ENCODE measurements at regions not wholly inside any gene's neighbourhood (a gene's known extent, or its start where the extent isn't known, plus 50 kb on each side); places are given as distances from the start of the nearest gene placed in this dataset.

DNA sequence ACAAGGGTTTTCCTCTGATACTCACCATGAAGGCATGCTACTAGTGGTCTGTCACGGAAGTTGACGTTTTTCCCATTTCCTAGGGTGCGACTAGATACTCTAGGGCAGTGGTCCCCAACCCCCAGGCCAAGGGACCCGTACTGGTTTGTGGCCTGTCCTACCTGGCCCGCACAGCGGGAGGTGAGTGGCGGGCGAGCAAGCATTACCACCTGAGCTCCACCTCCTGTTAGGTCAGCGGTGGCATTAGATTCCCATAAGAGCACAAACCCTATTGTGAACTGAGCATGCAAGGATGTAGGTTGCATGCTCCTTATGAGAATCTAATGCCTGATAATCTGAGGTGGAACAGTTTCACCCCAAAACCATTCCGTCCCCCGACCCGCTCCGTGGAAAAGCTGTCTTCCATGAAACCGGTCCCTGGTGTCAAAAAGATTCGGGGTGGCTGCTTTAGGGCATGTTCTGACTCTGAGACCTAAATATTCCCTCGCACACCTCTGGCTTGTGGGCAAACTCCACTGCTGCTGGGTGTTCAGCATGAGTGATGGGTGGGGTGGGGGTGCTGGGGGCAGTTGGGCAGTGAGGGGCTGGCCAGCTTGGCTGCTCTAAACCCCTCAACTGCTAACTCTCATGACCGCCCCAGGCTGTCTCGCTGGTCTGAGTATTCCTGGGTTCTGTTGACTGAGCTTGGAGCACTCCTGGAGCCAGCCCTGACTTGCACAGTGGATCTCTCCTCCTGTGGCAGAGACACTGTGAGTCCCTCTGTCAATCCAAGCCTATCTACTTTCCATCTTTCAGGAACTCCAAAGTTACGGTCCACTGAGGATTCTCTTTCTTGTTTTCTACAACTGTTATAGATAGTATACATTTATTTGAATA lies 78.3 kb upstream of the NEK6 start:
- CTCF ChIA-PET: no interaction called here
- H3K27ac ChIP-seq (ENCODE audit: low read length): no peak overlapping the region

DNA sequence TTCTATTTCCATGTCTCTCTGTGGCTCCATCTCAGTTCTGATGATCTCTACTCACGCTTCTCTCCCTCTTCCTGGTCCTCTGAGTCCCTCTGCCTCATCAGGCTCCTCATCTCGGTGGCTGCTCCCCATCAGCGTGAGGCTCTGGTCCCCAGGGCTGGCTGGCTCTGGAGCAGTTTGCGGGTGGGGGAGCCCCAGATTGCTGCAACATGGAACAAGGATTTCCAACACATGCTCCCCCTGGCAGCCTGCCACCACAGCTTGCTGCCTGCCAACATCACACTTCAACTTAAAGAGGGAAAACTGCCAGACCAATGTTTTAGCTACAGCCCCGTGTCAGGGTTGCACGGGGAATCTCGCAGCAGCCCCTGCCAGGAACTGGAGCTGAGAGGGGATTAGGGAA lies 77.2 kb upstream of the NEK6 start:
- in situ Hi-C loops (cut with HindIII; ENCODE audit: low pct_unique_long_range_greater_than_20kb, low sequenced_read_pairs): no loop called here
- no TSS peak for BruUV-seq (replicated peaks)
- TF ChIP-seq, protein P1, sequence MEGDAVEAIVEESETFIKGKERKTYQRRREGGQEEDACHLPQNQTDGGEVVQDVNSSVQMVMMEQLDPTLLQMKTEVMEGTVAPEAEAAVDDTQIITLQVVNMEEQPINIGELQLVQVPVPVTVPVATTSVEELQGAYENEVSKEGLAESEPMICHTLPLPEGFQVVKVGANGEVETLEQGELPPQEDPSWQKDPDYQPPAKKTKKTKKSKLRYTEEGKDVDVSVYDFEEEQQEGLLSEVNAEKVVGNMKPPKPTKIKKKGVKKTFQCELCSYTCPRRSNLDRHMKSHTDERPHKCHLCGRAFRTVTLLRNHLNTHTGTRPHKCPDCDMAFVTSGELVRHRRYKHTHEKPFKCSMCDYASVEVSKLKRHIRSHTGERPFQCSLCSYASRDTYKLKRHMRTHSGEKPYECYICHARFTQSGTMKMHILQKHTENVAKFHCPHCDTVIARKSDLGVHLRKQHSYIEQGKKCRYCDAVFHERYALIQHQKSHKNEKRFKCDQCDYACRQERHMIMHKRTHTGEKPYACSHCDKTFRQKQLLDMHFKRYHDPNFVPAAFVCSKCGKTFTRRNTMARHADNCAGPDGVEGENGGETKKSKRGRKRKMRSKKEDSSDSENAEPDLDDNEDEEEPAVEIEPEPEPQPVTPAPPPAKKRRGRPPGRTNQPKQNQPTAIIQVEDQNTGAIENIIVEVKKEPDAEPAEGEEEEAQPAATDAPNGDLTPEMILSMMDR (IDR thresholded peaks at IDR 0.05): no peak
- TF ChIP-seq POLR2AphosphoS5 (IDR thresholded peaks at IDR 0.05; ENCODE audit: low read depth, low read length) (no peak), TCF7L2 (IDR thresholded peaks at IDR 0.05; ENCODE audit: low read depth, low read length) (no peak), SIN3A (IDR thresholded peaks at IDR 0.05; ENCODE audit: borderline replicate concordance, insufficient read depth, low read depth, low read length) (no peak)
- TF ChIP-seq, protein P2, sequence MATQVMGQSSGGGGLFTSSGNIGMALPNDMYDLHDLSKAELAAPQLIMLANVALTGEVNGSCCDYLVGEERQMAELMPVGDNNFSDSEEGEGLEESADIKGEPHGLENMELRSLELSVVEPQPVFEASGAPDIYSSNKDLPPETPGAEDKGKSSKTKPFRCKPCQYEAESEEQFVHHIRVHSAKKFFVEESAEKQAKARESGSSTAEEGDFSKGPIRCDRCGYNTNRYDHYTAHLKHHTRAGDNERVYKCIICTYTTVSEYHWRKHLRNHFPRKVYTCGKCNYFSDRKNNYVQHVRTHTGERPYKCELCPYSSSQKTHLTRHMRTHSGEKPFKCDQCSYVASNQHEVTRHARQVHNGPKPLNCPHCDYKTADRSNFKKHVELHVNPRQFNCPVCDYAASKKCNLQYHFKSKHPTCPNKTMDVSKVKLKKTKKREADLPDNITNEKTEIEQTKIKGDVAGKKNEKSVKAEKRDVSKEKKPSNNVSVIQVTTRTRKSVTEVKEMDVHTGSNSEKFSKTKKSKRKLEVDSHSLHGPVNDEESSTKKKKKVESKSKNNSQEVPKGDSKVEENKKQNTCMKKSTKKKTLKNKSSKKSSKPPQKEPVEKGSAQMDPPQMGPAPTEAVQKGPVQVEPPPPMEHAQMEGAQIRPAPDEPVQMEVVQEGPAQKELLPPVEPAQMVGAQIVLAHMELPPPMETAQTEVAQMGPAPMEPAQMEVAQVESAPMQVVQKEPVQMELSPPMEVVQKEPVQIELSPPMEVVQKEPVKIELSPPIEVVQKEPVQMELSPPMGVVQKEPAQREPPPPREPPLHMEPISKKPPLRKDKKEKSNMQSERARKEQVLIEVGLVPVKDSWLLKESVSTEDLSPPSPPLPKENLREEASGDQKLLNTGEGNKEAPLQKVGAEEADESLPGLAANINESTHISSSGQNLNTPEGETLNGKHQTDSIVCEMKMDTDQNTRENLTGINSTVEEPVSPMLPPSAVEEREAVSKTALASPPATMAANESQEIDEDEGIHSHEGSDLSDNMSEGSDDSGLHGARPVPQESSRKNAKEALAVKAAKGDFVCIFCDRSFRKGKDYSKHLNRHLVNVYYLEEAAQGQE (IDR thresholded peaks at IDR 0.05; ENCODE audit: insufficient read depth in 1 of 2, low read depth in 2 of 2, low read length in 1 of 2): no peak
- intact Hi-C loops (cut with micrococcal nuclease; ENCODE audit: unreplicated experiment): no loop called here
- Histone ChIP-seq H3K27me3 (ENCODE audit: control insufficient read depth, insufficient read depth, low read length) (no peaks in the 10 kb centered on the region), H3K4me1 (ENCODE audit: control insufficient read depth, insufficient read depth, low read length) (no peaks in the 10 kb centered on the region), H3K9me3 (ENCODE audit: control insufficient read depth, insufficient read depth, low read depth, low read length) (no peaks in the 10 kb centered on the region), H3K4me3 (ENCODE audit: low read depth in 2 of 2, low read length in 2 of 2) (no peak overlapping the region), H3K36me3 (ENCODE audit: control insufficient read depth, insufficient read depth, low read length) (no peaks in the 10 kb centered on the region), H3K27ac (ENCODE audit: low read length) (no peak overlapping the region)
- CTCF ChIA-PET: no interaction called here
- POLR2A ChIA-PET: no interaction called here
- DNase-seq (ENCODE audit: low read depth, low spot score) (no peak), ATAC-seq (no peak)

More for the DNA sequence above, 78.3 kb upstream of the NEK6 start:
- intact Hi-C loops (cut with micrococcal nuclease; ENCODE audit: unreplicated experiment): no loop called here
- Histone ChIP-seq H3K36me3 (ENCODE audit: control insufficient read depth, insufficient read depth, low read length) (no peaks in the 10 kb centered on the region), H3K4me3 (ENCODE audit: low read depth in 2 of 2, low read length in 2 of 2) (no peak overlapping the region), H3K27me3 (ENCODE audit: control insufficient read depth, insufficient read depth, low read length) (no peaks in the 10 kb centered on the region), H3K4me1 (ENCODE audit: control insufficient read depth, insufficient read depth, low read length) (no peaks in the 10 kb centered on the region), H3K9me3 (ENCODE audit: control insufficient read depth, insufficient read depth, low read depth, low read length) (no peaks in the 10 kb centered on the region)
- DNase-seq (ENCODE audit: low read depth, low spot score): no peak
- in situ Hi-C loops (cut with HindIII; ENCODE audit: low pct_unique_long_range_greater_than_20kb, low sequenced_read_pairs): no loop called here
- POLR2A ChIA-PET: interaction anchor here (0.6 kb wide), 1 partner anchor 98 kb away, joined by 5 read pairs; no protein-coding TSS in a partner anchor
- no peak for ATAC-seq
- TF ChIP-seq POLR2AphosphoS5 (IDR thresholded peaks at IDR 0.05; ENCODE audit: low read depth, low read length): no peak
- TF ChIP-seq, protein P1 (IDR thresholded peaks at IDR 0.05): no peak
- TF ChIP-seq TCF7L2 (IDR thresholded peaks at IDR 0.05; ENCODE audit: low read depth, low read length): no peak
- TF ChIP-seq SIN3A (IDR thresholded peaks at IDR 0.05; ENCODE audit: borderline replicate concordance, insufficient read depth, low read depth, low read length): no peak
- TF ChIP-seq, protein P2 (IDR thresholded peaks at IDR 0.05; ENCODE audit: insufficient read depth in 1 of 2, low read depth in 2 of 2, low read length in 1 of 2): no peak
- no TSS peak for BruUV-seq (replicated peaks)
